ENCODE measurements at regions not wholly inside any gene's neighbourhood (a gene's known extent, or its start where the extent isn't known, plus 50 kb on each side); places are given as distances from the start of the nearest gene placed in this dataset.

GRCh38 chr13:33891196-33891742 lies 73.3 kb downstream of the RFC3 start:
- H3K36me3 Mint-ChIP-seq = peaks cover 11% of the 10 kb centered on the region
- no peak overlapping the region for H3K27ac Mint-ChIP-seq
- H3K4me3 Mint-ChIP-seq = no peak overlapping the region
- DNase-seq (ENCODE audit: low spot score in 2 of 2) = no peak
- H3K9me3 Mint-ChIP-seq = peaks cover 9% of the 10 kb centered on the region
- no peaks in the 10 kb centered on the region for H3K27me3 Mint-ChIP-seq
- no peaks in the 10 kb centered on the region for H3K4me1 Mint-ChIP-seq
- no peak for ATAC-seq (ENCODE audit: low read depth)

- H3K4me1 Mint-ChIP-seq = no peaks in the 10 kb centered on the region
- H3K4me3 Mint-ChIP-seq = no peak overlapping the region
- peaks cover 13% of the 10 kb centered on the region for H3K36me3 Mint-ChIP-seq
- H3K27ac Mint-ChIP-seq = no peak overlapping the region
- peaks cover 17% of the 10 kb centered on the region for H3K9me3 Mint-ChIP-seq
- no peak for DNase-seq (ENCODE audit: low spot score in 2 of 2)
- no peak for ATAC-seq (ENCODE audit: low read depth)
- no peaks in the 10 kb centered on the region for H3K27me3 Mint-ChIP-seq
Observed at GRCh38 chr13:33893559-33893958, 75.6 kb downstream of the RFC3 start.

GRCh38 chr13:33904431-33904830 lies 86.5 kb downstream of the RFC3 start:
- H3K9me3 Mint-ChIP-seq = peaks cover 2% of the 10 kb centered on the region
- DNase-seq (ENCODE audit: low spot score in 2 of 2) = no peak
- H3K27ac Mint-ChIP-seq = no peak overlapping the region
- no peak overlapping the region for H3K4me3 Mint-ChIP-seq
- H3K4me1 Mint-ChIP-seq = no peaks in the 10 kb centered on the region
- no peaks in the 10 kb centered on the region for H3K36me3 Mint-ChIP-seq
- ATAC-seq (ENCODE audit: low read depth) = no peak
- H3K27me3 Mint-ChIP-seq = no peaks in the 10 kb centered on the region

GRCh38 chr13:33908116-33908515 lies 90.2 kb downstream of the RFC3 start:
- Mint-ChIP-seq H3K36me3 (no peaks in the 10 kb centered on the region), H3K4me1 (no peaks in the 10 kb centered on the region), H3K9me3 (no peaks in the 10 kb centered on the region), H3K4me3 (no peak overlapping the region), H3K27ac (no peak overlapping the region), H3K27me3 (no peaks in the 10 kb centered on the region)
- DNase-seq (ENCODE audit: low spot score in 2 of 2) = no peak
- no peak for ATAC-seq (ENCODE audit: low read depth)

GRCh38 chr13:33910255-33910654 lies 92.3 kb downstream of the RFC3 start:
- DNase-seq (ENCODE audit: low spot score in 2 of 2) = no peak
- Mint-ChIP-seq H3K9me3 (no peaks in the 10 kb centered on the region), H3K4me1 (no peaks in the 10 kb centered on the region), H3K36me3 (no peaks in the 10 kb centered on the region), H3K27me3 (no peaks in the 10 kb centered on the region), H3K27ac (no peak overlapping the region), H3K4me3 (no peak overlapping the region)
- no peak for ATAC-seq (ENCODE audit: low read depth)

- Mint-ChIP-seq H3K27ac (no peak overlapping the region), H3K27me3 (no peaks in the 10 kb centered on the region), H3K9me3 (no peaks in the 10 kb centered on the region), H3K36me3 (no peaks in the 10 kb centered on the region), H3K4me3 (no peak overlapping the region), H3K4me1 (no peaks in the 10 kb centered on the region)
- DNase-seq (ENCODE audit: low spot score in 2 of 2) (no peak), ATAC-seq (ENCODE audit: low read depth) (no peak)
Observed at GRCh38 chr13:33911521-33911920, 93.6 kb downstream of the RFC3 start.

GRCh38 chr13:33913829-33914228 lies 95.9 kb downstream of the RFC3 start:
- no peak for DNase-seq (ENCODE audit: low spot score in 2 of 2)
- no peak for ATAC-seq (ENCODE audit: low read depth)
- Mint-ChIP-seq H3K9me3 (no peaks in the 10 kb centered on the region), H3K4me3 (no peak overlapping the region), H3K36me3 (no peaks in the 10 kb centered on the region), H3K27me3 (no peaks in the 10 kb centered on the region), H3K27ac (no peak overlapping the region), H3K4me1 (no peaks in the 10 kb centered on the region)

GRCh38 chr13:33917190-33917589 lies 99.2 kb downstream of the RFC3 start:
- DNase-seq (ENCODE audit: low spot score in 2 of 2) = no peak
- Mint-ChIP-seq H3K27ac (no peak overlapping the region), H3K27me3 (no peaks in the 10 kb centered on the region), H3K4me3 (no peak overlapping the region), H3K36me3 (no peaks in the 10 kb centered on the region), H3K9me3 (no peaks in the 10 kb centered on the region), H3K4me1 (no peaks in the 10 kb centered on the region)
- ATAC-seq (ENCODE audit: low read depth) = no peak

- Mint-ChIP-seq H3K4me3 (no peak overlapping the region), H3K27me3 (no peaks in the 10 kb centered on the region)
Observed at GRCh38 chr13:33918199-33918932, 100.4 kb downstream of the RFC3 start.

GRCh38 chr13:33919120-33919519 lies 101.2 kb downstream of the RFC3 start:
- DNase-seq (ENCODE audit: low spot score in 2 of 2) (no peak), ATAC-seq (ENCODE audit: low read depth) (no peak)
- no peaks in the 10 kb centered on the region for H3K36me3 Mint-ChIP-seq
- no peak overlapping the region for H3K27ac Mint-ChIP-seq
- H3K27me3 Mint-ChIP-seq = no peaks in the 10 kb centered on the region
- no peaks in the 10 kb centered on the region for H3K9me3 Mint-ChIP-seq
- no peaks in the 10 kb centered on the region for H3K4me1 Mint-ChIP-seq
- no peak overlapping the region for H3K4me3 Mint-ChIP-seq

More at GRCh38 chr13:33918199-33918932, 100.4 kb downstream of the RFC3 start:
- H3K4me1 Mint-ChIP-seq = no peaks in the 10 kb centered on the region
- no peak for DNase-seq (ENCODE audit: low spot score in 2 of 2)
- no peak for ATAC-seq (ENCODE audit: low read depth)
- H3K27ac Mint-ChIP-seq = no peak overlapping the region
- H3K36me3 Mint-ChIP-seq = no peaks in the 10 kb centered on the region
- H3K9me3 Mint-ChIP-seq = no peaks in the 10 kb centered on the region

- Mint-ChIP-seq H3K27ac (no peak overlapping the region), H3K9me3 (no peaks in the 10 kb centered on the region), H3K4me3 (no peak overlapping the region), H3K27me3 (no peaks in the 10 kb centered on the region), H3K4me1 (no peaks in the 10 kb centered on the region), H3K36me3 (no peaks in the 10 kb centered on the region)
- DNase-seq (ENCODE audit: low spot score in 2 of 2) (no peak), ATAC-seq (ENCODE audit: low read depth) (no peak)
Observed at GRCh38 chr13:33925563-33925962, 107.6 kb downstream of the RFC3 start.

- Mint-ChIP-seq H3K4me1 (no peaks in the 10 kb centered on the region), H3K27me3 (no peaks in the 10 kb centered on the region), H3K36me3 (no peaks in the 10 kb centered on the region), H3K9me3 (no peaks in the 10 kb centered on the region), H3K27ac (no peak overlapping the region), H3K4me3 (no peak overlapping the region)
- no peak for ATAC-seq (ENCODE audit: low read depth)
- no peak for DNase-seq (ENCODE audit: low spot score in 2 of 2)
Observed at GRCh38 chr13:33927315-33927714, 109.4 kb downstream of the RFC3 start.

- no peaks in the 10 kb centered on the region for H3K36me3 Mint-ChIP-seq
- H3K9me3 Mint-ChIP-seq = no peaks in the 10 kb centered on the region
- H3K4me3 Mint-ChIP-seq = no peak overlapping the region
- DNase-seq (ENCODE audit: low spot score in 2 of 2) (no peak), ATAC-seq (ENCODE audit: low read depth) (no peak)
- H3K4me1 Mint-ChIP-seq = no peaks in the 10 kb centered on the region
- H3K27me3 Mint-ChIP-seq = no peaks in the 10 kb centered on the region
- no peak overlapping the region for H3K27ac Mint-ChIP-seq
Observed at GRCh38 chr13:33931397-33932311, 113.7 kb downstream of the RFC3 start.

GRCh38 chr13:33932769-33933406 lies 114.9 kb downstream of the RFC3 start:
- Mint-ChIP-seq H3K4me3 (no peak overlapping the region), H3K9me3 (no peaks in the 10 kb centered on the region), H3K27ac (no peak overlapping the region), H3K4me1 (no peaks in the 10 kb centered on the region), H3K27me3 (no peaks in the 10 kb centered on the region), H3K36me3 (no peaks in the 10 kb centered on the region)
- DNase-seq (ENCODE audit: low spot score in 2 of 2) = no peak
- ATAC-seq (ENCODE audit: low read depth) = no peak

All from memory B cell (primary cell).